Stomach (tissue), 4 donors: ENCODE measurements at regions not wholly inside any gene's neighbourhood (a gene's known extent, or its start where the extent isn't known, plus 50 kb on each side); places are given as distances from the start of the nearest gene placed in this dataset.

Source experiments
- EP300 ChIP-seq: sonication (generic); formaldehyde crosslinking; IDR thresholded peaks from one replicate; pipeline ENCODE4 v1.6.1; 2017; ENCODE audit warnings: antibody characterized with exemption
- POLR2A ChIP-seq, 4 donors: fragments of 450-650 bp; IDR thresholded peaks; one replicate each; pipeline ENCODE4 v1.6.1; 2016; ENCODE audit warnings: antibody characterized with exemption in 4 of 4, control low read depth in 2 of 4, mild to moderate bottlenecking in 1 of 4, moderate library complexity in 1 of 4
- POLR2AphosphoS5 ChIP-seq, 3 donors: sonication (generic); formaldehyde crosslinking; IDR thresholded peaks; one replicate each; pipeline ENCODE4 v1.6.1; 2016; ENCODE audit warnings: antibody characterized with exemption in 3 of 3
- TF ChIP-seq, protein P1 (sequence below), 7 experiments: fragments of 450-650 bp in 4 of 7; fragments of 200-600 bp in 3 of 7; sonication (generic) in 3 of 7; IDR thresholded peaks; one replicate each; pipeline ENCODE4 v1.5.1; 2016 to 2019; ENCODE audit warnings: antibody characterized with exemption in 7 of 7, control low read depth in 2 of 7, mild to moderate bottlenecking in 1 of 7

- TF ChIP-seq, protein P1, sequence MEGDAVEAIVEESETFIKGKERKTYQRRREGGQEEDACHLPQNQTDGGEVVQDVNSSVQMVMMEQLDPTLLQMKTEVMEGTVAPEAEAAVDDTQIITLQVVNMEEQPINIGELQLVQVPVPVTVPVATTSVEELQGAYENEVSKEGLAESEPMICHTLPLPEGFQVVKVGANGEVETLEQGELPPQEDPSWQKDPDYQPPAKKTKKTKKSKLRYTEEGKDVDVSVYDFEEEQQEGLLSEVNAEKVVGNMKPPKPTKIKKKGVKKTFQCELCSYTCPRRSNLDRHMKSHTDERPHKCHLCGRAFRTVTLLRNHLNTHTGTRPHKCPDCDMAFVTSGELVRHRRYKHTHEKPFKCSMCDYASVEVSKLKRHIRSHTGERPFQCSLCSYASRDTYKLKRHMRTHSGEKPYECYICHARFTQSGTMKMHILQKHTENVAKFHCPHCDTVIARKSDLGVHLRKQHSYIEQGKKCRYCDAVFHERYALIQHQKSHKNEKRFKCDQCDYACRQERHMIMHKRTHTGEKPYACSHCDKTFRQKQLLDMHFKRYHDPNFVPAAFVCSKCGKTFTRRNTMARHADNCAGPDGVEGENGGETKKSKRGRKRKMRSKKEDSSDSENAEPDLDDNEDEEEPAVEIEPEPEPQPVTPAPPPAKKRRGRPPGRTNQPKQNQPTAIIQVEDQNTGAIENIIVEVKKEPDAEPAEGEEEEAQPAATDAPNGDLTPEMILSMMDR (IDR thresholded peaks at IDR 0.05), result no peak
- no peak for TF ChIP-seq EP300
- TF ChIP-seq POLR2AphosphoS5 (IDR thresholded peaks at IDR 0.05), result no peak
- no peak for TF ChIP-seq POLR2A (IDR thresholded peaks at IDR 0.05)
Measured at GRCh38 chr22:44578516-44579230, 80.6 kb upstream of the RTL6 start.
